GM13976 (cell line): ENCODE measurements at regions not wholly inside any gene's neighbourhood (a gene's known extent, or its start where the extent isn't known, plus 50 kb on each side); places are given as distances from the start of the nearest gene placed in this dataset.

ENCODE experiments used
- DNase-seq: peaks from one replicate; pipeline ENCODE4 v3.0.0; 2012; ENCODE audit warnings: low spot score
- in situ Hi-C: fragments of 300-500 bp; cut with MboI; formaldehyde crosslinking; loops from one replicate; pipeline ENCODE4 v1.12.0; 2022; ENCODE audit warnings: low sequenced_read_pairs, mixed read lengths, inconsistent platforms; ENCODE audit not compliant: unreplicated experiment
- TF ChIP-seq, protein P1 (sequence below): IDR thresholded peaks from 2 replicates; pipeline ENCODE4 v1.5.1; 2012; ENCODE audit warnings: borderline replicate concordance, mild to moderate bottlenecking; ENCODE audit not compliant: insufficient read depth; ENCODE audit errors: extremely low read depth, missing control alignments, control extremely low read depth

GRCh38 chr13:79108914-79109643, 297.0 kb downstream of the RBM26 start:
- TF ChIP-seq, protein P1, sequence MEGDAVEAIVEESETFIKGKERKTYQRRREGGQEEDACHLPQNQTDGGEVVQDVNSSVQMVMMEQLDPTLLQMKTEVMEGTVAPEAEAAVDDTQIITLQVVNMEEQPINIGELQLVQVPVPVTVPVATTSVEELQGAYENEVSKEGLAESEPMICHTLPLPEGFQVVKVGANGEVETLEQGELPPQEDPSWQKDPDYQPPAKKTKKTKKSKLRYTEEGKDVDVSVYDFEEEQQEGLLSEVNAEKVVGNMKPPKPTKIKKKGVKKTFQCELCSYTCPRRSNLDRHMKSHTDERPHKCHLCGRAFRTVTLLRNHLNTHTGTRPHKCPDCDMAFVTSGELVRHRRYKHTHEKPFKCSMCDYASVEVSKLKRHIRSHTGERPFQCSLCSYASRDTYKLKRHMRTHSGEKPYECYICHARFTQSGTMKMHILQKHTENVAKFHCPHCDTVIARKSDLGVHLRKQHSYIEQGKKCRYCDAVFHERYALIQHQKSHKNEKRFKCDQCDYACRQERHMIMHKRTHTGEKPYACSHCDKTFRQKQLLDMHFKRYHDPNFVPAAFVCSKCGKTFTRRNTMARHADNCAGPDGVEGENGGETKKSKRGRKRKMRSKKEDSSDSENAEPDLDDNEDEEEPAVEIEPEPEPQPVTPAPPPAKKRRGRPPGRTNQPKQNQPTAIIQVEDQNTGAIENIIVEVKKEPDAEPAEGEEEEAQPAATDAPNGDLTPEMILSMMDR = no peak
- in situ Hi-C loops = no loop called here
- no peak for DNase-seq

GRCh38 chr13:79098596-79098995, 307.5 kb downstream of the RBM26 start:
- TF ChIP-seq, protein P1 = no peak
- DNase-seq = no peak
- in situ Hi-C loops = no loop called here

DNA sequence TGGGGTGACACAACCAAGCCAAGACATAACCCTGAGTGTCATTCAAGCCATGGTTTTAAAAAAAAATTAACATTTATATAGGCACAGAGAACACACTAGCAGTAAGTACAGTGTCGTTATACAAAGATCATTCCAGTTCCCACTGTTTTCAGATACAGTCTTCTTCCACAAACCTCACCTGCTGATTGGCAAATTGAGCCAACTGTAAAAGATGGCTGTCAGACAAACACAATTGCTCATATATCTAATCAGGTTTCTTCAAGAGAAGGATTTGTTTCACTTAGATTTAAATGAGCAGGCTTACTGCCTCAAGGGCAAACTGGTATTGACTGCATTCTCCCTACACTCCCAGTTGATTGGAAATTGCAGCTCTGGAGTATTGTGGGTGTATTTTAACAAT, 308.9 kb downstream of the RBM26 start:
- in situ Hi-C loops = no loop called here
- TF ChIP-seq, protein P1 = no peak
- no peak for DNase-seq

GRCh38 chr13:79096099-79096498, 310.0 kb downstream of the RBM26 start:
- no peak for DNase-seq
- TF ChIP-seq, protein P1 = no peak
- in situ Hi-C loops = no loop called here

GRCh38 chr13:79090552-79091124, 315.4 kb downstream of the RBM26 start:
- in situ Hi-C loops = no loop called here
- TF ChIP-seq, protein P1 = no peak
- no peak for DNase-seq

GRCh38 chr13:79084802-79085424, 321.1 kb downstream of the RBM26 start:
- TF ChIP-seq, protein P1 = no peak
- in situ Hi-C loops = no loop called here
- DNase-seq = no peak
